ENCODE measurements at regions not wholly inside any gene's neighbourhood (a gene's known extent, or its start where the extent isn't known, plus 50 kb on each side); places are given as distances from the start of the nearest gene placed in this dataset.

DNA sequence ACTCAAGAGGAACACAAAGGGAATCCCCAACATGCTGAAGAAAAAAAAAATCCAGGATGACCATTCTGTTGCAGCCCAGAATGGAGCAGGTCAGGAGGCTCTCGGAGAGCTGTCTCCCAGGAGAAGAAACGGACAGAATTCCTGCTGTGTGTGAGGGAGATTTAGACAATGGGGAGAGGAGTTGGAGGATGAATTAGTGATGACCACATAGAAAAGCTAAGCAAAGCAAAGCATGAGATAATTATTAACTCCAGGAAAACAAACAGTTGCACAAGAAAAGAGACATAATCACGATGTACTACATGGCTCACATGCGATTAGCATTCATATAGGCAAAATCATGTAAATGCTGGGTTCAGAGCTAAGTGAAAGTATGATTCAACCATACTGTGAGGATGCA is 61.1 kb upstream of the SMYD2 start:
- TF ChIP-seq POLR2A (IDR thresholded peaks at IDR 0.05; ENCODE audit: low read depth, low read length) (no peak), POLR2AphosphoS5 (IDR thresholded peaks at IDR 0.05; ENCODE audit: low read depth, low read length) (no peak), TAF1 (IDR thresholded peaks at IDR 0.05; ENCODE audit: low read depth, low read length) (no peak), PAX5 (IDR thresholded peaks at IDR 0.05; ENCODE audit: insufficient read depth, low read length, severe bottlenecking) (no peak), POU2F2 (IDR thresholded peaks at IDR 0.05; ENCODE audit: low read depth, low read length) (no peak), SPI1 (IDR thresholded peaks at IDR 0.05; ENCODE audit: low read depth, low read length) (no peak)

Measured in GM12891 (cell line).